Globus pallidus (tissue), 1 donor: ENCODE measurements at regions not wholly inside any gene's neighbourhood (a gene's known extent, or its start where the extent isn't known, plus 50 kb on each side); places are given as distances from the start of the nearest gene placed in this dataset.

Experiments
- DNase-seq: peaks from one replicate; pipeline ENCODE4 v3.0.0-alpha.2; 2015; ENCODE audit warnings: low spot score

- DNase-seq = no peak
These were observed 968.7 kb upstream of the ADGRB3 start for GRCh38 chr6:67666177-67666964.

GRCh38 chr6:67664942-67665341 lies 970.1 kb upstream of the ADGRB3 start:
- DNase-seq = no peak

- no peak for DNase-seq
These were observed 971.8 kb upstream of the ADGRB3 start for GRCh38 chr6:67663105-67663895.

- no peak for DNase-seq
These were observed 981.5 kb upstream of the ADGRB3 start for GRCh38 chr6:67653561-67653960.

GRCh38 chr6:67646550-67646949 lies 988.5 kb upstream of the ADGRB3 start:
- DNase-seq = no peak

GRCh38 chr6:67643281-67643680 lies 991.8 kb upstream of the ADGRB3 start:
- no peak for DNase-seq

GRCh38 chr6:67642582-67642981 lies 992.5 kb upstream of the ADGRB3 start:
- DNase-seq = no peak

- no peak for DNase-seq
These were observed 994.6 kb upstream of the ADGRB3 start for GRCh38 chr6:67640484-67640883.

GRCh38 chr6:67639161-67639560 lies 995.9 kb upstream of the ADGRB3 start:
- no peak for DNase-seq

- DNase-seq = no peak
These were observed 1000.9 kb upstream of the ADGRB3 start for GRCh38 chr6:67634199-67634598.

GRCh38 chr6:67633058-67633457 lies 1002.0 kb upstream of the ADGRB3 start:
- DNase-seq = no peak

GRCh38 chr6:67630146-67630545 lies 1004.9 kb upstream of the ADGRB3 start:
- DNase-seq = no peak

GRCh38 chr6:67629258-67629657 lies 1005.8 kb upstream of the ADGRB3 start:
- no peak for DNase-seq

- DNase-seq = no peak
These were observed 1019.3 kb upstream of the ADGRB3 start for GRCh38 chr6:67615796-67616195.

- DNase-seq = no peak
These were observed 1026.9 kb upstream of the ADGRB3 start for GRCh38 chr6:67608099-67608749.

GRCh38 chr6:67606906-67607828 lies 1027.9 kb upstream of the ADGRB3 start:
- no peak for DNase-seq

GRCh38 chr6:67594366-67594765 lies 1040.7 kb upstream of the ADGRB3 start:
- no peak for DNase-seq

- no peak for DNase-seq
These were observed 1041.8 kb upstream of the ADGRB3 start for GRCh38 chr6:67593247-67593646.

GRCh38 chr6:67591910-67592309 lies 1043.2 kb upstream of the ADGRB3 start:
- no peak for DNase-seq

- no peak for DNase-seq
These were observed 1067.2 kb upstream of the ADGRB3 start for GRCh38 chr6:67567842-67568241.

GRCh38 chr6:67563671-67564070 lies 1071.4 kb upstream of the ADGRB3 start:
- DNase-seq = no peak

- DNase-seq = no peak
These were observed 1075.0 kb upstream of the ADGRB3 start for GRCh38 chr6:67560068-67560467.
